Daoy (cell line): ENCODE measurements at regions not wholly inside any gene's neighbourhood (a gene's known extent, or its start where the extent isn't known, plus 50 kb on each side); places are given as distances from the start of the nearest gene placed in this dataset.

ENCODE experiments used
- DNase-seq: peaks from one replicate; pipeline ENCODE4 v3.0.0-alpha.2; 2015; ENCODE audit warnings: low read depth

- DNase-seq: no peak
Observed at GRCh38 chr10:91691981-91692380, 59.1 kb upstream of the PPP1R3C start.

GRCh38 chr10:91690996-91691676 is 58.3 kb upstream of the PPP1R3C start:
- no peak for DNase-seq

- DNase-seq: no peak
Observed at GRCh38 chr10:91690412-91690811, 57.5 kb upstream of the PPP1R3C start.

- DNase-seq: peak; percentile 37
Observed at GRCh38 chr10:91689731-91690168, 56.9 kb upstream of the PPP1R3C start.

- DNase-seq: no peak
Observed at GRCh38 chr10:91684841-91685240, 52.0 kb upstream of the PPP1R3C start.

- peak; percentile 65 for DNase-seq
Observed at GRCh38 chr10:91683975-91684374, 51.1 kb upstream of the PPP1R3C start.

- no peak for DNase-seq
Observed at GRCh38 chr10:91682912-91683311, 50.0 kb upstream of the PPP1R3C start.
